GM23338 (cell line): ENCODE measurements at regions not wholly inside any gene's neighbourhood (a gene's known extent, or its start where the extent isn't known, plus 50 kb on each side); places are given as distances from the start of the nearest gene placed in this dataset.

Experiments used
- ATAC-seq: fragments of 200-7000 bp; cut with Tn5 transposase; 3 replicates; pipeline ENCODE4 v1.9.1; 2020
- DNase-seq: peaks from one replicate; pipeline ENCODE4 v3.0.0-alpha.2; 2015; ENCODE audit warnings: low spot score
- H2AFZ ChIP-seq: fragments of 200-600 bp; sonication (generic); 2 replicates; pipeline ENCODE4 v1.8.0; 2016; ENCODE audit warnings: antibody characterized with exemption, mild to moderate bottlenecking, moderate library complexity
- H3F3A ChIP-seq: fragments of 200-600 bp; sonication (generic); replicated peaks from 2 replicates; pipeline ENCODE4 v1.8.0; 2017; ENCODE audit warnings: antibody characterized with exemption, mixed run types, low read depth
- H3K27ac ChIP-seq: fragments of 200-600 bp; sonication (generic); 2 replicates; pipeline ENCODE4 v1.6.1; 2016; ENCODE audit warnings: low read depth
- H3K27me3 ChIP-seq: fragments of 200-600 bp; sonication (generic); 2 replicates; pipeline ENCODE4 v1.8.0; 2016; ENCODE audit warnings: mild to moderate bottlenecking, mixed run types, moderate library complexity; ENCODE audit not compliant: insufficient read depth
- H3K36me3 ChIP-seq: fragments of 200-600 bp; sonication (generic); 2 replicates; pipeline ENCODE4 v1.8.0; 2016; ENCODE audit warnings: mild to moderate bottlenecking; ENCODE audit not compliant: insufficient read depth
- H3K4me1 ChIP-seq: fragments of 200-600 bp; sonication (generic); 2 replicates; pipeline ENCODE4 v1.8.0; 2016; ENCODE audit warnings: mild to moderate bottlenecking, moderate library complexity; ENCODE audit not compliant: insufficient read depth
- H3K4me2 ChIP-seq: fragments of 200-600 bp; sonication (generic); 2 replicates; pipeline ENCODE4 v1.7.1; 2017; ENCODE audit warnings: mixed run types
- H3K4me3 ChIP-seq: fragments of 200-600 bp; sonication (generic); 2 replicates; pipeline ENCODE4 v1.6.1; 2016; ENCODE audit warnings: mixed run types
- H3K79me2 ChIP-seq: fragments of 200-600 bp; sonication (generic); replicated peaks from 2 replicates; pipeline ENCODE4 v1.8.0; 2017; ENCODE audit warnings: mild to moderate bottlenecking; ENCODE audit not compliant: insufficient read depth
- H3K9me2 ChIP-seq: fragments of 200-600 bp; sonication (generic); 2 replicates; pipeline ENCODE4 v1.8.0; 2017; ENCODE audit not compliant: insufficient read depth
- H4K20me1 ChIP-seq: fragments of 200-600 bp; sonication (generic); replicated peaks from 2 replicates; pipeline ENCODE4 v1.8.0; 2017; ENCODE audit warnings: mild to moderate bottlenecking; ENCODE audit not compliant: insufficient read depth
- H3K27ac Mint-ChIP-seq: 2 replicates; pipeline ENCODE4 v1.8.0; 2020; ENCODE audit warnings: inconsistent platforms, mild to moderate bottlenecking, moderate library complexity, mixed read lengths
- H3K27me3 Mint-ChIP-seq: 3 replicates; pipeline ENCODE4 v1.8.0; 2022; ENCODE audit warnings: low read depth, mild to moderate bottlenecking, moderate library complexity, mixed read lengths, inconsistent platforms; ENCODE audit not compliant: insufficient read depth, poor library complexity
- H3K36me3 Mint-ChIP-seq: 3 replicates; pipeline ENCODE4 v1.8.0; 2021; ENCODE audit warnings: low read depth, mild to moderate bottlenecking, inconsistent platforms, moderate library complexity, mixed read lengths
- H3K4me1 Mint-ChIP-seq: 3 replicates; pipeline ENCODE4 v1.8.0; 2020; ENCODE audit warnings: mild to moderate bottlenecking, inconsistent platforms, mixed read lengths
- H3K4me3 Mint-ChIP-seq: 3 replicates; pipeline ENCODE4 v1.8.0; 2021; ENCODE audit warnings: moderate library complexity, mild to moderate bottlenecking, inconsistent platforms, mixed read lengths
- H3K9me3 Mint-ChIP-seq: 3 replicates; pipeline ENCODE4 v1.8.0; 2020; ENCODE audit warnings: moderate library complexity, mild to moderate bottlenecking, inconsistent platforms, mixed read lengths
- CREB1 ChIP-seq: fragments of 250-450 bp; sonication (Bioruptor Pico); IDR thresholded peaks from 2 replicates; pipeline ENCODE4 v1.5.0; 2020; ENCODE audit warnings: low read depth, mild to moderate bottlenecking, moderate library complexity
- ETS1 ChIP-seq: IDR thresholded peaks from 2 replicates; pipeline ENCODE4 v1.6.1; 2016; ENCODE audit warnings: antibody characterized with exemption
- EZH2 ChIP-seq: fragments of 200-600 bp; sonication (generic); IDR thresholded peaks from one replicate; pipeline ENCODE4 v1.8.0; 2017; ENCODE audit warnings: antibody characterized with exemption, mild to moderate bottlenecking, low read depth; ENCODE audit not compliant: unreplicated experiment
- EZH2phosphoT487 ChIP-seq: fragments of 200-600 bp; sonication (generic); IDR thresholded peaks from one replicate; pipeline ENCODE4 v1.8.1; 2018; ENCODE audit warnings: antibody characterized with exemption; ENCODE audit not compliant: unreplicated experiment
- JUNB ChIP-seq: IDR thresholded peaks from one replicate; pipeline ENCODE4 v1.6.1; 2016; ENCODE audit warnings: antibody characterized with exemption; ENCODE audit not compliant: unreplicated experiment
- NANOG ChIP-seq: IDR thresholded peaks from 2 replicates; pipeline ENCODE4 v1.6.1; 2016; ENCODE audit warnings: antibody characterized with exemption, borderline replicate concordance
- STAT1 ChIP-seq: IDR thresholded peaks from one replicate; pipeline ENCODE4 v1.6.1; 2016; ENCODE audit warnings: antibody characterized with exemption; ENCODE audit not compliant: unreplicated experiment
- ZNF114 ChIP-seq: fragments of 250-450 bp; sonication (Bioruptor Pico); IDR thresholded peaks from 2 replicates; pipeline ENCODE4 v1.5.0; 2020; ENCODE audit warnings: mild to moderate bottlenecking, moderate library complexity
- ZNF331 ChIP-seq: fragments of 250-450 bp; sonication (Bioruptor Pico); IDR thresholded peaks from 2 replicates; pipeline ENCODE4 v1.5.0; 2020; ENCODE audit warnings: low read depth, mild to moderate bottlenecking, moderate library complexity
- TF ChIP-seq, protein P1 (sequence below): fragments of 250-450 bp; sonication (Bioruptor Pico); IDR thresholded peaks from 2 replicates; pipeline ENCODE4 v1.5.0; 2020; ENCODE audit warnings: mild to moderate bottlenecking, moderate library complexity

GRCh38 chr2:163253621-163254285 lies 415.2 kb upstream of the KCNH7 start:
- no peak for DNase-seq
- H3K4me3 ChIP-seq = no peak overlapping the region
- no peak overlapping the region for H3K27ac ChIP-seq
- no peaks in the 10 kb centered on the region for H3K4me1 ChIP-seq
- no peak overlapping the region for H2AFZ ChIP-seq
- H3K36me3 ChIP-seq = no peaks in the 10 kb centered on the region
- no peak overlapping the region for H3K4me2 ChIP-seq
- no peaks in the 10 kb centered on the region for H3K27me3 ChIP-seq
- no peaks in the 10 kb centered on the region for H3K9me2 ChIP-seq
- no peaks in the 10 kb centered on the region for H3F3A ChIP-seq
- Mint-ChIP-seq H3K9me3 (no peaks in the 10 kb centered on the region), H3K4me1 (peaks cover 3% of the 10 kb centered on the region; the same call in 1 of the 3 replicates), H3K27me3 (peaks cover 2% of the 10 kb centered on the region), H3K36me3 (no peaks in the 10 kb centered on the region), H3K4me3 (no peak overlapping the region), H3K27ac (peak overlapping the region; percentile 87; the same call in 1 of the 2 replicates)
- H3K79me2 ChIP-seq = no peaks in the 10 kb centered on the region
- ATAC-seq = no peak
- no peaks in the 10 kb centered on the region for H4K20me1 ChIP-seq
- TF ChIP-seq CREB1 (CRISPR knock-in tag) (no peak), ETS1 (no peak), EZH2 (no peak), STAT1 (no peak), ZNF331 (CRISPR knock-in tag) (no peak), EZH2phosphoT487 (no peak), ZNF114 (CRISPR knock-in tag) (no peak), NANOG (no peak), JUNB (no peak)
- TF ChIP-seq, protein P1, sequence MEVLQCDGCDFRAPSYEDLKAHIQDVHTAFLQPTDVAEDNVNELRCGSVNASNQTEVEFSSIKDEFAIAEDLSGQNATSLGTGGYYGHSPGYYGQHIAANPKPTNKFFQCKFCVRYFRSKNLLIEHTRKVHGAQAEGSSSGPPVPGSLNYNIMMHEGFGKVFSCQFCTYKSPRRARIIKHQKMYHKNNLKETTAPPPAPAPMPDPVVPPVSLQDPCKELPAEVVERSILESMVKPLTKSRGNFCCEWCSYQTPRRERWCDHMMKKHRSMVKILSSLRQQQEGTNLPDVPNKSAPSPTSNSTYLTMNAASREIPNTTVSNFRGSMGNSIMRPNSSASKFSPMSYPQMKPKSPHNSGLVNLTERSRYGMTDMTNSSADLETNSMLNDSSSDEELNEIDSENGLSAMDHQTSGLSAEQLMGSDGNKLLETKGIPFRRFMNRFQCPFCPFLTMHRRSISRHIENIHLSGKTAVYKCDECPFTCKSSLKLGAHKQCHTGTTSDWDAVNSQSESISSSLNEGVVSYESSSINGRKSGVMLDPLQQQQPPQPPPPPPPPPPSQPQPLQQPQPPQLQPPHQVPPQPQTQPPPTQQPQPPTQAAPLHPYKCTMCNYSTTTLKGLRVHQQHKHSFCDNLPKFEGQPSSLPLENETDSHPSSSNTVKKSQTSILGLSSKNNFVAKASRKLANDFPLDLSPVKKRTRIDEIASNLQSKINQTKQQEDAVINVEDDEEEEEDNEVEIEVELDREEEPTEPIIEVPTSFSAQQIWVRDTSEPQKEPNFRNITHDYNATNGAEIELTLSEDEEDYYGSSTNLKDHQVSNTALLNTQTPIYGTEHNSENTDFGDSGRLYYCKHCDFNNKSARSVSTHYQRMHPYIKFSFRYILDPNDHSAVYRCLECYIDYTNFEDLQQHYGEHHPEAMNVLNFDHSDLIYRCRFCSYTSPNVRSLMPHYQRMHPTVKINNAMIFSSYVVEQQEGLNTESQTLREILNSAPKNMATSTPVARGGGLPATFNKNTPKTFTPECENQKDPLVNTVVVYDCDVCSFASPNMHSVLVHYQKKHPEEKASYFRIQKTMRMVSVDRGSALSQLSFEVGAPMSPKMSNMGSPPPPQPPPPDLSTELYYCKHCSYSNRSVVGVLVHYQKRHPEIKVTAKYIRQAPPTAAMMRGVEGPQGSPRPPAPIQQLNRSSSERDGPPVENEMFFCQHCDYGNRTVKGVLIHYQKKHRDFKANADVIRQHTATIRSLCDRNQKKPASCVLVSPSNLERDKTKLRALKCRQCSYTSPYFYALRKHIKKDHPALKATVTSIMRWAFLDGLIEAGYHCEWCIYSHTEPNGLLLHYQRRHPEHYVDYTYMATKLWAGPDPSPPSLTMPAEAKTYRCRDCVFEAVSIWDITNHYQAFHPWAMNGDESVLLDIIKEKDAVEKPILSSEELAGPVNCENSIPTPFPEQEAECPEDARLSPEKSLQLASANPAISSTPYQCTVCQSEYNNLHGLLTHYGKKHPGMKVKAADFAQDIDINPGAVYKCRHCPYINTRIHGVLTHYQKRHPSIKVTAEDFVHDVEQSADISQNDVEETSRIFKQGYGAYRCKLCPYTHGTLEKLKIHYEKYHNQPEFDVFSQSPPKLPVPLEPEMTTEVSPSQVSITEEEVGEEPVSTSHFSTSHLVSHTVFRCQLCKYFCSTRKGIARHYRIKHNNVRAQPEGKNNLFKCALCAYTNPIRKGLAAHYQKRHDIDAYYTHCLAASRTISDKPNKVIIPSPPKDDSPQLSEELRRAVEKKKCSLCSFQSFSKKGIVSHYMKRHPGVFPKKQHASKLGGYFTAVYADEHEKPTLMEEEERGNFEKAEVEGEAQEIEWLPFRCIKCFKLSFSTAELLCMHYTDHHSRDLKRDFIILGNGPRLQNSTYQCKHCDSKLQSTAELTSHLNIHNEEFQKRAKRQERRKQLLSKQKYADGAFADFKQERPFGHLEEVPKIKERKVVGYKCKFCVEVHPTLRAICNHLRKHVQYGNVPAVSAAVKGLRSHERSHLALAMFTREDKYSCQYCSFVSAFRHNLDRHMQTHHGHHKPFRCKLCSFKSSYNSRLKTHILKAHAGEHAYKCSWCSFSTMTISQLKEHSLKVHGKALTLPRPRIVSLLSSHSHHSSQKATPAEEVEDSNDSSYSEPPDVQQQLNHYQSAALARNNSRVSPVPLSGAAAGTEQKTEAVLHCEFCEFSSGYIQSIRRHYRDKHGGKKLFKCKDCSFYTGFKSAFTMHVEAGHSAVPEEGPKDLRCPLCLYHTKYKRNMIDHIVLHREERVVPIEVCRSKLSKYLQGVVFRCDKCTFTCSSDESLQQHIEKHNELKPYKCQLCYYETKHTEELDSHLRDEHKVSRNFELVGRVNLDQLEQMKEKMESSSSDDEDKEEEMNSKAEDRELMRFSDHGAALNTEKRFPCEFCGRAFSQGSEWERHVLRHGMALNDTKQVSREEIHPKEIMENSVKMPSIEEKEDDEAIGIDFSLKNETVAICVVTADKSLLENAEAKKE (CRISPR knock-in tag) = no peak
